ENCODE measurements at regions not wholly inside any gene's neighbourhood (a gene's known extent, or its start where the extent isn't known, plus 50 kb on each side); places are given as distances from the start of the nearest gene placed in this dataset.

- TF ChIP-seq POLR2AphosphoS5 (IDR thresholded peaks at IDR 0.05; ENCODE audit: low read depth, low read length) (no peak), TAF1 (IDR thresholded peaks at IDR 0.05; ENCODE audit: borderline replicate concordance, insufficient read depth, low read length) (no peak)
Observed at GRCh38 chr20:60903325-60903971, 348.6 kb upstream of the CDH4 start.

Measured in PFSK-1 (cell line).